ENCODE measurements at regions not wholly inside any gene's neighbourhood (a gene's known extent, or its start where the extent isn't known, plus 50 kb on each side); places are given as distances from the start of the nearest gene placed in this dataset.

DNA sequence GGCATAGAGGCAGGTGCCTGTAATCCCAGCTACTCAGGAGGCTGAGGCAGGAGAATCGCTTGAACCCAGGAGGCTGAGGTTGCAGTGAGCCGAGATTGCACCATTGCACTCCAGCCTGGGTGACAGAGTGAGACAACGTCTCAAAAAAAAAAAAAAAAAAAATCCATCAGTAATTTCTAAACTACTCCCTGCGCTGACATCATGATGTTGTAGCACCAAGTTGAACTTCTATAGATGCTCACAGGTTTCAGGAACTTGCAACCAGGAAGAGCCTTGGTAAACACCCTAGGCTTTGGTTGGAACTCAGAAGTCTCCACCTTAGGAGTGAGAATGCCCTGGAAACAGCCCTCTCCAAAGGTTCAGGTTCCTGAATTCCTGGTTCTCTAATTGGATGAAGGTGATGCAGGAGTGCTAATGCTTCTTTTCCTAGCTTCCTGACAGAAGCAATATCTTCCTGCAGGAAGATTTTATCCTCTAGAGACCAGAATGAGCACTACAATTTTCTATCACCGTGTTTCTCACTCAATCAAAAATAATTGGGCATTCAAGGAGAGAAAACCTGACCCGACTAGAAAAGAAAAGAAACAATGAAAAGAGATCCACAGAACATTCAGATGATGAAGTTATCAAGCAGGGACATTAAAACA, 469.6 kb downstream of the GADD45G start (continued):
- TF ChIP-seq, protein P1, sequence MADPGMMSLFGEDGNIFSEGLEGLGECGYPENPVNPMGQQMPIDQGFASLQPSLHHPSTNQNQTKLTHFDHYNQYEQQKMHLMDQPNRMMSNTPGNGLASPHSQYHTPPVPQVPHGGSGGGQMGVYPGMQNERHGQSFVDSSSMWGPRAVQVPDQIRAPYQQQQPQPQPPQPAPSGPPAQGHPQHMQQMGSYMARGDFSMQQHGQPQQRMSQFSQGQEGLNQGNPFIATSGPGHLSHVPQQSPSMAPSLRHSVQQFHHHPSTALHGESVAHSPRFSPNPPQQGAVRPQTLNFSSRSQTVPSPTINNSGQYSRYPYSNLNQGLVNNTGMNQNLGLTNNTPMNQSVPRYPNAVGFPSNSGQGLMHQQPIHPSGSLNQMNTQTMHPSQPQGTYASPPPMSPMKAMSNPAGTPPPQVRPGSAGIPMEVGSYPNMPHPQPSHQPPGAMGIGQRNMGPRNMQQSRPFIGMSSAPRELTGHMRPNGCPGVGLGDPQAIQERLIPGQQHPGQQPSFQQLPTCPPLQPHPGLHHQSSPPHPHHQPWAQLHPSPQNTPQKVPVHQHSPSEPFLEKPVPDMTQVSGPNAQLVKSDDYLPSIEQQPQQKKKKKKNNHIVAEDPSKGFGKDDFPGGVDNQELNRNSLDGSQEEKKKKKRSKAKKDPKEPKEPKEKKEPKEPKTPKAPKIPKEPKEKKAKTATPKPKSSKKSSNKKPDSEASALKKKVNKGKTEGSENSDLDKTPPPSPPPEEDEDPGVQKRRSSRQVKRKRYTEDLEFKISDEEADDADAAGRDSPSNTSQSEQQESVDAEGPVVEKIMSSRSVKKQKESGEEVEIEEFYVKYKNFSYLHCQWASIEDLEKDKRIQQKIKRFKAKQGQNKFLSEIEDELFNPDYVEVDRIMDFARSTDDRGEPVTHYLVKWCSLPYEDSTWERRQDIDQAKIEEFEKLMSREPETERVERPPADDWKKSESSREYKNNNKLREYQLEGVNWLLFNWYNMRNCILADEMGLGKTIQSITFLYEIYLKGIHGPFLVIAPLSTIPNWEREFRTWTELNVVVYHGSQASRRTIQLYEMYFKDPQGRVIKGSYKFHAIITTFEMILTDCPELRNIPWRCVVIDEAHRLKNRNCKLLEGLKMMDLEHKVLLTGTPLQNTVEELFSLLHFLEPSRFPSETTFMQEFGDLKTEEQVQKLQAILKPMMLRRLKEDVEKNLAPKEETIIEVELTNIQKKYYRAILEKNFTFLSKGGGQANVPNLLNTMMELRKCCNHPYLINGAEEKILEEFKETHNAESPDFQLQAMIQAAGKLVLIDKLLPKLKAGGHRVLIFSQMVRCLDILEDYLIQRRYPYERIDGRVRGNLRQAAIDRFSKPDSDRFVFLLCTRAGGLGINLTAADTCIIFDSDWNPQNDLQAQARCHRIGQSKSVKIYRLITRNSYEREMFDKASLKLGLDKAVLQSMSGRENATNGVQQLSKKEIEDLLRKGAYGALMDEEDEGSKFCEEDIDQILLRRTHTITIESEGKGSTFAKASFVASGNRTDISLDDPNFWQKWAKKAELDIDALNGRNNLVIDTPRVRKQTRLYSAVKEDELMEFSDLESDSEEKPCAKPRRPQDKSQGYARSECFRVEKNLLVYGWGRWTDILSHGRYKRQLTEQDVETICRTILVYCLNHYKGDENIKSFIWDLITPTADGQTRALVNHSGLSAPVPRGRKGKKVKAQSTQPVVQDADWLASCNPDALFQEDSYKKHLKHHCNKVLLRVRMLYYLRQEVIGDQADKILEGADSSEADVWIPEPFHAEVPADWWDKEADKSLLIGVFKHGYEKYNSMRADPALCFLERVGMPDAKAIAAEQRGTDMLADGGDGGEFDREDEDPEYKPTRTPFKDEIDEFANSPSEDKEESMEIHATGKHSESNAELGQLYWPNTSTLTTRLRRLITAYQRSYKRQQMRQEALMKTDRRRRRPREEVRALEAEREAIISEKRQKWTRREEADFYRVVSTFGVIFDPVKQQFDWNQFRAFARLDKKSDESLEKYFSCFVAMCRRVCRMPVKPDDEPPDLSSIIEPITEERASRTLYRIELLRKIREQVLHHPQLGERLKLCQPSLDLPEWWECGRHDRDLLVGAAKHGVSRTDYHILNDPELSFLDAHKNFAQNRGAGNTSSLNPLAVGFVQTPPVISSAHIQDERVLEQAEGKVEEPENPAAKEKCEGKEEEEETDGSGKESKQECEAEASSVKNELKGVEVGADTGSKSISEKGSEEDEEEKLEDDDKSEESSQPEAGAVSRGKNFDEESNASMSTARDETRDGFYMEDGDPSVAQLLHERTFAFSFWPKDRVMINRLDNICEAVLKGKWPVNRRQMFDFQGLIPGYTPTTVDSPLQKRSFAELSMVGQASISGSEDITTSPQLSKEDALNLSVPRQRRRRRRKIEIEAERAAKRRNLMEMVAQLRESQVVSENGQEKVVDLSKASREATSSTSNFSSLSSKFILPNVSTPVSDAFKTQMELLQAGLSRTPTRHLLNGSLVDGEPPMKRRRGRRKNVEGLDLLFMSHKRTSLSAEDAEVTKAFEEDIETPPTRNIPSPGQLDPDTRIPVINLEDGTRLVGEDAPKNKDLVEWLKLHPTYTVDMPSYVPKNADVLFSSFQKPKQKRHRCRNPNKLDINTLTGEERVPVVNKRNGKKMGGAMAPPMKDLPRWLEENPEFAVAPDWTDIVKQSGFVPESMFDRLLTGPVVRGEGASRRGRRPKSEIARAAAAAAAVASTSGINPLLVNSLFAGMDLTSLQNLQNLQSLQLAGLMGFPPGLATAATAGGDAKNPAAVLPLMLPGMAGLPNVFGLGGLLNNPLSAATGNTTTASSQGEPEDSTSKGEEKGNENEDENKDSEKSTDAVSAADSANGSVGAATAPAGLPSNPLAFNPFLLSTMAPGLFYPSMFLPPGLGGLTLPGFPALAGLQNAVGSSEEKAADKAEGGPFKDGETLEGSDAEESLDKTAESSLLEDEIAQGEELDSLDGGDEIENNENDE (IDR thresholded peaks at IDR 0.05; ENCODE audit: insufficient replicate concordance, low read length): no peak
- TF ChIP-seq POU5F1 (IDR thresholded peaks at IDR 0.05; ENCODE audit: low read depth, low read length): no peak
- TF ChIP-seq JUND (IDR thresholded peaks at IDR 0.05; ENCODE audit: low read length): no peak

Measured in H1 (cell line).